ENCODE measurements at regions not wholly inside any gene's neighbourhood (a gene's known extent, or its start where the extent isn't known, plus 50 kb on each side); places are given as distances from the start of the nearest gene placed in this dataset.
"Not testable (repeated sequence)": the region's sequence is repeated elsewhere in the genome, so short reads cannot be mapped to it uniquely, and the experiment has no call there.

GRCh38 chr12:86647800-86648199 lies 391.6 kb upstream of the MGAT4C start:
- no peak for DNase-seq

- no peak for DNase-seq
These were observed 378.5 kb upstream of the MGAT4C start for GRCh38 chr12:86634456-86635410.

- DNase-seq = no peak
These were observed 370.8 kb upstream of the MGAT4C start for GRCh38 chr12:86627001-86627400.

DNA sequence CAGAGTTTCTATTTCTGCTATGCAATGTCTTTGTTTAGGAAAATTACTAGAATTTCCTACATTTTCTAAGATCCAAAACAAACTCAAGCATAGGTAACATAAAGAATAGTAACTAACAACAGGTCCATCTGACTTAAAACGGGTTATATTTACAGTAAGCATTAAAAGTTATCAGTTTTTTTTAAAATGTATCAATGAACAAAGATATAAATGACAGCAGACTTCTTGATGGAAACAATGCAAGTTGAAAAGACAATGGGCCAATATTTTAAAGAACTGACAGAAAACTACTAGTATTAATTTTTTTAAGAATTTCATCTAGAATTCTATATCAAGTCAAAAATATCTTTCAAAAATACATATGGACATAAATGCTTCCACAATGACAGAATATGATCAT lies 367.1 kb upstream of the MGAT4C start:
- DNase-seq = no peak

- DNase-seq = no peak
These were observed 365.8 kb upstream of the MGAT4C start for GRCh38 chr12:86621957-86622356.

- no peak for DNase-seq
These were observed 357.1 kb upstream of the MGAT4C start for GRCh38 chr12:86613311-86613710.

GRCh38 chr12:86608638-86609037 lies 352.4 kb upstream of the MGAT4C start:
- no peak for DNase-seq

GRCh38 chr12:86601550-86602308 lies 345.5 kb upstream of the MGAT4C start:
- no peak for DNase-seq

DNA sequence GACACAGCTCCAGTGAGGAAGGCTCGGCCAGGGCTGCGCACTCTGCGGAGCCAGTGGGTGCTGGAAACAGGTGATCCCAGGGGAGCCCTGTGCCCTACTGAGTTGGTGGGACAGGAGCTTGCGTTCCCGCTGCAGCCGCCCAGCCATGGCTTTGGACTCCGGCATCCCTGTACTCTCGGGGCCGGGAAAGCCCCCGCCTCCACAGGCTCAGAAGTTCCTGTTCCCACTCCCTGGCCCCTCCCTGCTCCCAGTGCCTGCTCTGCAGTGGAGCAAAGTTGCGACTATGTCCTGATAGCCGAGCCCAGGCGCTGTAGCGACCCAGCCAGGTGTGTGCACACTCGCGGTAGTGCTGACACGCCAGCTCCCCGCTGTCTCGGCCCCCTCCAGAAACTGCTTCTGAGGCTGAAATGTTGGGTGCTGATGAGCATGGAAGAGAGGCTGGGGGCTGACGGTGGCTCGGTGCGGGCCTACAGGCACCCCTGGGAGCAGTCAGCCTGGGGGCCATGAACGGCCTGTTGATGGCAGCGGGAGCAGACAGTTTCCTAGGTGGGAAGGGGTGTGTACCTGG lies 344.6 kb upstream of the MGAT4C start:
- no peak for DNase-seq

GRCh38 chr12:86597431-86597830 lies 341.2 kb upstream of the MGAT4C start:
- DNase-seq = no peak

DNA sequence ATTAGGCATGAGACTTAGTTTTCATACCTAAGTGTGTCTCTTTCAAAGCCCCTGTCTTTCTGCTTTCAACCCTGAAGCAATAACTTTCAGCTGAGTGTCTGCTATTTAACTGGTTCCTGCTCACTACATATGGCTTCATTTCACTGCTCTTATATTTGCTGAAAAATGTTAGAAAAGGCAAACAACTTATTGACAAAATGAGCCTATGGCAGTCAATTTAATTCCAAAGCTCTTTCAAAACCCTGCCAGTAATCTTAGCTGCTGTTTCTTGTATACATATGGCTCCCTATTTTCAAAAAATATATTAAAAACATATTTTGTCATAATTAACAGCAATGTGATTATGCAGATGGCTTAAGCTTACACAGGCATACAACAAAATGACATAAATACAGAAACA lies 334.1 kb upstream of the MGAT4C start:
- DNase-seq = no peak

- no peak for DNase-seq
These were observed 318.0 kb upstream of the MGAT4C start for GRCh38 chr12:86574143-86574542.

- DNase-seq = no peak
These were observed 316.3 kb upstream of the MGAT4C start for GRCh38 chr12:86572455-86572854.

DNA sequence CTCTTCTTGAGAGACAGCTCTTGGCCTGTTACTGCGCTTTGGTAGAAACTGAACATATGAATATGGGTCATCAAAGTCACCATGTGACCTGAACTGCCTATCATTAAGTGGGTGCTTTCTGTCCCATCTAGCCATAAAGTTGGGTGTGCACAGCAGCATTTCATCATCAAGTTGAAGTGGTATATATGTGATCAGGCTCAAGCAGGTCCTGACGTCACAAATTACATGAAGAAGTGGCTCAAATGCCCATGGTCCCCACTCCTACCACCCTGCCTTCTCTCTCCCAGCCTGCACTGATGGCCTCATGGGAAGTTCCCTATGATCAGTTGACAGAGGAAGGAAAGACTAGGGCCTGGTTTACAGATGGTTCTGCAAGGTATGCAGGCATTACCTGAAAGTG lies 308.8 kb upstream of the MGAT4C start:
- DNase-seq = no peak

DNA sequence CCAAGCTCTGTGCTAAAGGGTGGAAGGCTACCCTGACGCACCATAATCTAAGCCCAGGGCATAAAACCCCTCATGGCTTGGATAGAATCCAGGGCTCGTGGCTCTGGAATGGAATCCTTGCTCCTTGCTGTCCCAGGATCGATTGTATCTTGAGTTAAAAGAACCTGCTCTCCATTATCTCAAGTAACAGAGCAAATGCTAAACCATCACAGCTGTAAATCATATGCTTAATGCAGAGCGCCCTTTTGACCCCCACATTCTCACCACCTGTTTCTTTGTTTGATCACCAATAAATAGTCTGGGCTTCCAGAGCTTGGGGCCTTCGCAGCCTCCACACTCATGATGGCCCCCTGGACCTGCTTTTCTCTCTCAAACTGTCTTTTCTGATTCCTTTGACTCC lies 299.3 kb upstream of the MGAT4C start:
- DNase-seq = not testable (repeated sequence)

GRCh38 chr12:86551146-86551571 lies 295.0 kb upstream of the MGAT4C start:
- no peak for DNase-seq

DNA sequence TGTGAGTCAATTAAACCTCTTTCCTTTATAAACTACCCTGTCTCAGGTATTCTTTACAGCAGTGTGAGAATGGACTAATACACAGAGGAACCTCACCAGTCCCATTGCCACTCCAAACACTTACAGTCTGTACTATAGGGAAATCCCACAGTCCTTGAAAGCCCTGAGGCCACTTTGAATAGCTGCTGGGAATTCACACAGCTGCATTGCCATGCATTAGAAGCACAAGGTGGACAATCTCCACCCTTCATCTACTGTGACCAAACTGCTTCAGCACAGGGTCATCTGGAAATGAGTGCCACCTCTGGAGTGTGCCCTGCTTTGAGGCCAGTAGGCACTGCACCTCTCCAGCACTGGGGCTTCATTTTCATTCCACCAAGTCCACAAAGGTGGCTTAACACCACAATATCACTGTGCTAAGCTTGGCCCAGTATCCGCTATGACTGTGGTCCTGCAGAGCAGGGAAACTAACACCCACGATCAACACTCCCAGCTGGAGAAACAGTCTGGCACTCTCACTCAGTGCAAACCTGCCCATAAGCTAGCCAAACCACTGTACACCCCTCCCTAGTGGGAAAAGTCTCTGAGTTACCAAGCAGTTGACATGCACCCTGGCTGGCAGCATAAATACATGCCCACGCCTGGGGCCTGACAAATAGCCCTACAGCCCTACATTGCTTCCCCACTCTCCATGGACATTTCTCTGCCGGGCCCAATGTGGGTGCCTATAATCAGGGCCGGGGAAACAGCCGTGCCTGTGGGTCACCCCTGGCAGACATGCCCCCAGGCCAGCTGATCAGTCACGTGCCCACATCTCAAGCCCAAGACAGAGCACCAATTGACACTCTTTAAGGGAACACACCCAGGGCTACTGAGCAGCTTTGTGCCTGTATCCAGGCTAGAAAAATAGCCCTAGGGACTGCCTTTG lies 294.3 kb upstream of the MGAT4C start:
- DNase-seq = no peak

DNA sequence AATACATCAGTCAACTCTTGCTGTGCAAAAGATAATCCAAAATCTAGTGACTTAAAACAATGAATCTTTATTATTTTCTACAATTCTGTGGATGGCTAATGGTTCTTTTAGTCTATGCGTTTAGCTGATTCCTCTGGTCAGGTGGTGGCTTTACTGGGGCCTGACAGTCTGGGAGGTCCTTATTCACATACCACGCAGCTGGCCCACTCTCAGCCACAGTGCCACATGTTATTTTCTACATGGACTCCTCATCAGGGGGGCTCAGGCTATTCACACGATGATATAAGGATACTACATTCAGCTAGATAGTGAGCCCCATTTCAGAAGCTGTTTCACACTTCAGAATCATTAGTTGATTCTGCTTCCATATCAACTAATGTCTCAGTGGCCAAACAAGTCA lies 287.5 kb upstream of the MGAT4C start:
- DNase-seq = no peak

DNA sequence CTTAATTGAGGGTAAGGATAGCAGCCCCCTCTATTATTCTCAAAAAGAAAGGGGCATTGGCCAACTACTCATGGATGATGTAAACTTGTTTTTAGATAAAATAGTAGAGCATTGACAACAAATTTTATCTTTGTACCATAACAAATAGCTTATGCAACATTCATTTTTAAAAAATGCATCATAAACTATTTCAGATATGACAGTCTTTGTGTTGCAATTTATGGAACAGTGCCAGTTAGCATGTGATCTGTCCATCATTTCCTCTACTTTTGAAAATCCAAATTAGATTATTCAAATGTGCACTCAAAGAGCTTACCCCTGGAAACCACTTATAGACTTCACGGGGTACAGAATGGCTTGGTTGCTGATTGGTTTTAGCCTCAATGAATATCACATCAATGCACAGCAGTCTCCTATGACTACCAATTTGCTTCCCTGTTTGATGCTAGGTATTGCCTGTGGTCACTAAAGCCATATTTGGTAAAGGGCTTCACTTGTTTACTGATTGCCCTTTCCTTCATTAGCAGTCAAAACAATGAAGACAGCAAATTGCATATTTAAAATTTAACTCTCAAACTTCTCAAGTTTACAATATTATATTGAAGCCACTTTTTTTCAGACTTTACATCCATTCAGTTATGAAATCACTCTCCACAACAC lies 274.9 kb upstream of the MGAT4C start:
- DNase-seq = no peak

GRCh38 chr12:86526060-86526595 lies 269.9 kb upstream of the MGAT4C start:
- no peak for DNase-seq

DNA sequence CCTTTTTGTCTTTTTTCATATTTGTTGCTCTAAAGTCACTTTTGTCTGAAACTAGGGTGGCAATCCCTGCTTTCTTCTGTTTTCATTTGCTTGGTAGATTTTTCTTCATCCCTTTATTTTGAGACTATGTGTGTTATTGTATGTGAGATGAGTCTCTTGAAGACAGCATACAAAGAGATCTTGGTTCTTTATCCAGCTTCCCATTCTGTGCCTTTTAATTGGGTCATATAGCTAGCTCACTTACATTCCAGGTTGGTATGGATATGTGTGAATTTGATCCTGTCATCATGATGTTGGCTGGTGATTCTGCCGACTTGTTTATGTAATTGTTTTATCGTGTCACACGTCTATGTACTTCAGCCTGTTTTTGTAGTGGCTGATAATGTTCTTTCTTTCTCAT lies 267.7 kb upstream of the MGAT4C start:
- DNase-seq = no peak

GRCh38 chr12:86521870-86522269 lies 265.7 kb upstream of the MGAT4C start:
- no peak for DNase-seq

All from NCI-H2171 treated with DMSO at 0.1 percent for 48 hours (cell line).